ENCODE measurements at regions not wholly inside any gene's neighbourhood (a gene's known extent, or its start where the extent isn't known, plus 50 kb on each side); places are given as distances from the start of the nearest gene placed in this dataset.
"Not testable (repeated sequence)": the region's sequence is repeated elsewhere in the genome, so short reads cannot be mapped to it uniquely, and the experiment has no call there.

DNA sequence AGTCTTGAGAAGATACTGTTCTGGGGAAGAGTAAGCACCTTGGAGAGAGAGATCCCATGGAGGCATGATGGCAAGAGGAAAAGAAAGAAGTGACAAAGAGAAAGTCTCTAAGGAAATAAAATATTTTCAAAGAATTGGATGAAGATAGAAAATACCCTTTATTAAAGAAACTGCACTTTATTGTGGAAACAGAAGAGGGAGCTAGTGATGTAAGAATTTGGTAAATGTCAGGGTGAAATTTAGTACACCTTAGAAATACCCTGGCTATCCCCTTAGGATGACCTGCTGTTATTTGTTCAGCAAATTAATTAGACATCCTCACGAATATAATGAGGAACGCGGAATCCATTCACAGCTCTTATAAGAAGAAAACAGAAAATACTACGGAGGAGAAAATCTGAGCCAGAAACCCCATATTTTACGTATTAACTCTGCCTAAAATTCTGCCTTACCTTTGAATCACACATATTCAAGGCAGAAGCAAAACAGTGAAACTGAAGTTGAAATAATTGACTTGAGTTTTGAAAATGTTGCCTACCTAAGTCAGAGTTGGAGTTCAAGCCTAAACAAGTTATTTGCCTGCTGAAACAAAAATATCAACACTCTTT is 90.7 kb downstream of the TFPI2 start:
- Histone ChIP-seq H3K36me3 (ENCODE audit: control insufficient read depth, insufficient read depth, low read length) (no peaks in the 10 kb centered on the region), H3K4me3 (ENCODE audit: low read depth, low read length) (no peak overlapping the region), H3K27me3 (ENCODE audit: control insufficient read depth, insufficient read depth, low read length) (no peaks in the 10 kb centered on the region)
- DNase-seq (ENCODE audit: low read depth) = no peak
- TF ChIP-seq, protein P1, sequence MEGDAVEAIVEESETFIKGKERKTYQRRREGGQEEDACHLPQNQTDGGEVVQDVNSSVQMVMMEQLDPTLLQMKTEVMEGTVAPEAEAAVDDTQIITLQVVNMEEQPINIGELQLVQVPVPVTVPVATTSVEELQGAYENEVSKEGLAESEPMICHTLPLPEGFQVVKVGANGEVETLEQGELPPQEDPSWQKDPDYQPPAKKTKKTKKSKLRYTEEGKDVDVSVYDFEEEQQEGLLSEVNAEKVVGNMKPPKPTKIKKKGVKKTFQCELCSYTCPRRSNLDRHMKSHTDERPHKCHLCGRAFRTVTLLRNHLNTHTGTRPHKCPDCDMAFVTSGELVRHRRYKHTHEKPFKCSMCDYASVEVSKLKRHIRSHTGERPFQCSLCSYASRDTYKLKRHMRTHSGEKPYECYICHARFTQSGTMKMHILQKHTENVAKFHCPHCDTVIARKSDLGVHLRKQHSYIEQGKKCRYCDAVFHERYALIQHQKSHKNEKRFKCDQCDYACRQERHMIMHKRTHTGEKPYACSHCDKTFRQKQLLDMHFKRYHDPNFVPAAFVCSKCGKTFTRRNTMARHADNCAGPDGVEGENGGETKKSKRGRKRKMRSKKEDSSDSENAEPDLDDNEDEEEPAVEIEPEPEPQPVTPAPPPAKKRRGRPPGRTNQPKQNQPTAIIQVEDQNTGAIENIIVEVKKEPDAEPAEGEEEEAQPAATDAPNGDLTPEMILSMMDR (IDR thresholded peaks at IDR 0.05; ENCODE audit: insufficient read depth, low read length, poor library complexity, severe bottlenecking) = peak; percentile 48

DNA sequence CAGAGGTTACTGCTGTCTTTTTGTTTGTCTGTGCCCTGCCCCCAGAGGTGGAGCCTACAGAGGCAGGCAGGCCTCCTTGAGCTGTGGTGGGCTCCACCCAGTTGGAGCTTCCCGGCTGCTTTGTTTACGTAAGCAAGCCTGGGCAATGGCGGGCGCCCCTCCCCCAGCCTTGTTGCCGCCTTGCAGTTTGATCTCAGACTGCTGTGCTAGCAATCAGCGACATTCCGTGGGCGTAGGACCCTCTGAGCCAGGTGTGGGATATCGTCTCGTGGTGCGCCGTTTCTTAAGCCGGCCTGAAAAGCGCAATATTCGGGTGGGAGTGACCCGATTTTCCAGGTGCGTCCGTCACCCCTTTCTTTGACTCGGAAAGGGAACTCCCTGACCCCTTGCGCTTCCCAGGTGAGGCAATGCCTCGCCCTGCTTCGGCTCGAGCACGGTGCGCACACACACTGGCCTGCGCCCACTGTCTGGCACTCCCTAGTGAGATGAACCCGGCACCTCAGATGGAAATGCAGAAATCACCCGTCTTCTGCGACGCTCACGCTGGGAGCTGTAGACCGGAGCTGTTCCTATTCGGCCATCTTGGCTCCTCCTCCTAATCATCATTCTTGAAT is 97.4 kb downstream of the TFPI2 start:
- DNase-seq (ENCODE audit: low read depth); H3K27me3 ChIP-seq (ENCODE audit: control insufficient read depth, insufficient read depth, low read length); H3K4me3 ChIP-seq (ENCODE audit: low read depth, low read length); H3K36me3 ChIP-seq (ENCODE audit: control insufficient read depth, insufficient read depth, low read length): not testable (repeated sequence)

DNA sequence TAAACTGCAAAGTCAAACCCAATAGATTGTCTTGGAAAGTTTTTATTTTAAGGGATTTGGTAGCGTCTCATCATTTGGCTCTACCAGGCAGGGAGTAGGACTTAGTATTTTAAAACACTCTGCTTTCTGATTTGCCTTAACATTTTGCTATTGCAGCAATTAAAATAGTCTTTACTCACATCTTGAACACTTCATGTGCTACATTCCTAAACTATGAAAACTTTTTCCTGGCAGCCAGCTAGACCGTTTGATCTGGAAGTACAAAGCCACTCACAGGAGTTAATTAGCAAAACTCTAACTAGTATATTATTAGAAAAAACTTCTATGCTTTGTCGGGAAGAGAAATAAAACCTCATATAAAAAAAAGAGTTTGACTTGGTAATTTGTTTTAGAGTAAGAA is 111.4 kb downstream of the TFPI2 start:
- Histone ChIP-seq H3K36me3 (ENCODE audit: control insufficient read depth, insufficient read depth, low read length) (no peaks in the 10 kb centered on the region), H3K4me3 (ENCODE audit: low read depth, low read length) (no peak overlapping the region), H3K27me3 (ENCODE audit: control insufficient read depth, insufficient read depth, low read length) (no peaks in the 10 kb centered on the region)
- TF ChIP-seq, protein P1 (IDR thresholded peaks at IDR 0.05; ENCODE audit: insufficient read depth, low read length, poor library complexity, severe bottlenecking) = no peak
- no peak for DNase-seq (ENCODE audit: low read depth)

DNA sequence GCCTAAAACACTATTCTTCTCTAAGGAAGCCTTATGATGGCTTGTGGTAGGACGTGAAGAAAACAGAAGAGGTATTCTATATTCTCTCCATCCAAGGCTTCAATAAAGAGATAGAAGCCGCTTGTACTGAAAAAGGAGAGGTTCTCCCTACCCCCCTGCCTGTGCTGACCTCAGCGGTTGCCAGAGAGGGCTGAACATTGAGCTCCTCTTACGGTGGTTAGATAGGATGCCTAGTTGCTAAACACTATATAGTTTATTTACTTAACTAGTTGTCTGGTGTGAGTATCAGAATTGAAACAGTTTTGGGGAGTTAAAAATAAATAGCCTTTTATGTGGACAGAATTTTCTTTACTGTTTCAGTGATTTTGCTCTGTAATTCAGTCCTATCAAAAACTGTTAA is 112.2 kb downstream of the TFPI2 start:
- TF ChIP-seq, protein P1 (IDR thresholded peaks at IDR 0.05; ENCODE audit: insufficient read depth, low read length, poor library complexity, severe bottlenecking) = no peak
- no peaks in the 10 kb centered on the region for H3K27me3 ChIP-seq (ENCODE audit: control insufficient read depth, insufficient read depth, low read length)
- H3K4me3 ChIP-seq (ENCODE audit: low read depth, low read length) = no peak overlapping the region
- H3K36me3 ChIP-seq (ENCODE audit: control insufficient read depth, insufficient read depth, low read length) = no peaks in the 10 kb centered on the region
- DNase-seq (ENCODE audit: low read depth) = no peak

DNA sequence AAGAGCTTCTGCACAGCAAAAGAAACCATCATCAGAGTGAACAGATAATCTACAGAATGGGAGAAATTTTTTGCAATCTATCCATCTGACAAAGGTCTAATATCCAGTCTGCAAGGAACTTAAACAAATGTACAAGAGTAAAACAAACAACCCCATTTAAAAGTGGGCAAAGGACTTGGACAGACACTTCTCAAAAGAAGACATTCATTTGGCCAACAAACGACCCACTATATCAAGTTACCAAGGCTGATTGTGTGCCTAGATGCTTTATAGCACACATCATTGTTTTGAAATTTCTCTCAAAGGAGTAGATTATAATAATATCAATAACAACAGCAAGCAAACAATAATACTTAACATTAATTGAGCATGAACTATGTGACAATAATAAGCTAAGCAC is 117.1 kb downstream of the TFPI2 start:
- H3K36me3 ChIP-seq (ENCODE audit: control insufficient read depth, insufficient read depth, low read length) = no peaks in the 10 kb centered on the region
- H3K4me3 ChIP-seq (ENCODE audit: low read depth, low read length) = no peak overlapping the region
- TF ChIP-seq, protein P1 (IDR thresholded peaks at IDR 0.05; ENCODE audit: insufficient read depth, low read length, poor library complexity, severe bottlenecking) = no peak
- H3K27me3 ChIP-seq (ENCODE audit: control insufficient read depth, insufficient read depth, low read length) = no peaks in the 10 kb centered on the region
- DNase-seq (ENCODE audit: low read depth) = no peak

DNA sequence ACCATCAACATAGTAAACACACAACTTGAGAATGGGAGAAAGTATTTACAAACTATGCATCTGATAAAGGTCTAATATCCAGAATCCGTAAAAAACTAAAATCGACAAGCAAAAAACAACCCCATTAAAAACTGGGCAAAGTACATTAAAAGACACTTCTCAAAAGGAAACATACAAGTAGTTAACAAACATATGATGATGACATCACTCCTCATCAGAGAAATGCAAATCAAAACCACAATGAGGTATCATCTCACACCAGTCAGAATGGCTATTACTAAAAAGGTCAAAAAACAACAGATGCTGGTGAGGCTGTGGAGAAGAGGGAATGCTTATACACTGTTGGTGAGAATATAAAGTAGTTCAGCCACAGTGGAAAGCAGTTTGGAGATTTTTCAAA is 125.1 kb downstream of the TFPI2 start:
- TF ChIP-seq, protein P1 (IDR thresholded peaks at IDR 0.05; ENCODE audit: insufficient read depth, low read length, poor library complexity, severe bottlenecking) = no peak
- no peaks in the 10 kb centered on the region for H3K36me3 ChIP-seq (ENCODE audit: control insufficient read depth, insufficient read depth, low read length)
- no peaks in the 10 kb centered on the region for H3K27me3 ChIP-seq (ENCODE audit: control insufficient read depth, insufficient read depth, low read length)
- no peak for DNase-seq (ENCODE audit: low read depth)
- no peak overlapping the region for H3K4me3 ChIP-seq (ENCODE audit: low read depth, low read length)

Measured in kidney epithelial cell (primary cell).